ENCODE measurements at regions not wholly inside any gene's neighbourhood (a gene's known extent, or its start where the extent isn't known, plus 50 kb on each side); places are given as distances from the start of the nearest gene placed in this dataset.

DNA sequence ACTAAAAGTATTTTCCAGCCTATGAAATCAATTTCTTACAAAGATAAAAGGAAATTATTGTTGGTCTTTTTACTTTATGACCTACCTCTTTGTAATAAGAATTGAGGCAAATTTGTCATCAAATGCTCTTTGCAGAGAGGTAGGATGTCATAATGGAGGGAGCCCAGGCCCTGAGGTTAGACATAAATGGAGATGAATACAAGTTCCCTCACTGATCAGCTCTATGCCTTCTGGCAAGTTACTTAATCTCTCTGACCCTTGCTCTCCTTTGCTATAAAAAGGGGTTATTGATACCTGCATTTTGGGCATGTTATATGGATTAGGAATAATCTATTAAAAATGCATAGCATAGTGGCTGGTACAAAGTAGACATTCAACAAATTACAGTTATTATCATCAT lies 146.9 kb upstream of the KRR1 start:
- TF ChIP-seq POLR2AphosphoS5 (IDR thresholded peaks at IDR 0.05; ENCODE audit: low read depth, low read length) (no peak), TAF1 (IDR thresholded peaks at IDR 0.05; ENCODE audit: borderline replicate concordance, insufficient read depth, low read length) (no peak), FOXP2 (optimal IDR thresholded peaks at IDR 0.05; ENCODE audit: borderline replicate concordance, extremely low read depth, extremely low read length, insufficient read depth) (no peak), SIN3A (IDR thresholded peaks at IDR 0.05; ENCODE audit: borderline replicate concordance, insufficient read depth, low read length) (no peak)
- TF ChIP-seq, protein P1, sequence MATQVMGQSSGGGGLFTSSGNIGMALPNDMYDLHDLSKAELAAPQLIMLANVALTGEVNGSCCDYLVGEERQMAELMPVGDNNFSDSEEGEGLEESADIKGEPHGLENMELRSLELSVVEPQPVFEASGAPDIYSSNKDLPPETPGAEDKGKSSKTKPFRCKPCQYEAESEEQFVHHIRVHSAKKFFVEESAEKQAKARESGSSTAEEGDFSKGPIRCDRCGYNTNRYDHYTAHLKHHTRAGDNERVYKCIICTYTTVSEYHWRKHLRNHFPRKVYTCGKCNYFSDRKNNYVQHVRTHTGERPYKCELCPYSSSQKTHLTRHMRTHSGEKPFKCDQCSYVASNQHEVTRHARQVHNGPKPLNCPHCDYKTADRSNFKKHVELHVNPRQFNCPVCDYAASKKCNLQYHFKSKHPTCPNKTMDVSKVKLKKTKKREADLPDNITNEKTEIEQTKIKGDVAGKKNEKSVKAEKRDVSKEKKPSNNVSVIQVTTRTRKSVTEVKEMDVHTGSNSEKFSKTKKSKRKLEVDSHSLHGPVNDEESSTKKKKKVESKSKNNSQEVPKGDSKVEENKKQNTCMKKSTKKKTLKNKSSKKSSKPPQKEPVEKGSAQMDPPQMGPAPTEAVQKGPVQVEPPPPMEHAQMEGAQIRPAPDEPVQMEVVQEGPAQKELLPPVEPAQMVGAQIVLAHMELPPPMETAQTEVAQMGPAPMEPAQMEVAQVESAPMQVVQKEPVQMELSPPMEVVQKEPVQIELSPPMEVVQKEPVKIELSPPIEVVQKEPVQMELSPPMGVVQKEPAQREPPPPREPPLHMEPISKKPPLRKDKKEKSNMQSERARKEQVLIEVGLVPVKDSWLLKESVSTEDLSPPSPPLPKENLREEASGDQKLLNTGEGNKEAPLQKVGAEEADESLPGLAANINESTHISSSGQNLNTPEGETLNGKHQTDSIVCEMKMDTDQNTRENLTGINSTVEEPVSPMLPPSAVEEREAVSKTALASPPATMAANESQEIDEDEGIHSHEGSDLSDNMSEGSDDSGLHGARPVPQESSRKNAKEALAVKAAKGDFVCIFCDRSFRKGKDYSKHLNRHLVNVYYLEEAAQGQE (IDR thresholded peaks at IDR 0.05; ENCODE audit: insufficient read depth in 1 of 2, low read depth in 2 of 2, low read length in 2 of 2) = no peak

DNA sequence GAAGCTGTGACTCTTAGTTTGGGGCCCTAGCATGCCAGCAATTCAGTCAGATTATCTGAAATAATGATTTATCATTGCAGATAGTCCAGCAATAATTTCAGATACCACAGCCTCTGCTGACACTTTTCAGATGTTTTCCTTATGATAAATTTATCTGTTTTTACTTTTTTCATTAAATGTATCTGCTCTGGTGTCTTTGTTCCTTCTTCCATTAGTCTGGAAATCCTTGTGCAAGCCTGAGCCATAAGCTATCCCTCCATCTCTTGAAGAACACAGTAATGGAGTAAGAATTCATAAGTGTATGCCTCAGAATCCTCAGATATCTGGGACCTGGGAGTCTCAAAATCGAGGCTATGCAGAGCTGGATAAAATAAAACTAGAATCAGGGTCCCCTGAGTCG lies 146.4 kb upstream of the KRR1 start:
- TF ChIP-seq FOXP2 (optimal IDR thresholded peaks at IDR 0.05; ENCODE audit: borderline replicate concordance, extremely low read depth, extremely low read length, insufficient read depth) (no peak), POLR2AphosphoS5 (IDR thresholded peaks at IDR 0.05; ENCODE audit: low read depth, low read length) (no peak), SIN3A (IDR thresholded peaks at IDR 0.05; ENCODE audit: borderline replicate concordance, insufficient read depth, low read length) (no peak), TAF1 (IDR thresholded peaks at IDR 0.05; ENCODE audit: borderline replicate concordance, insufficient read depth, low read length) (no peak)
- TF ChIP-seq, protein P1 (IDR thresholded peaks at IDR 0.05; ENCODE audit: insufficient read depth in 1 of 2, low read depth in 2 of 2, low read length in 2 of 2) = no peak

DNA sequence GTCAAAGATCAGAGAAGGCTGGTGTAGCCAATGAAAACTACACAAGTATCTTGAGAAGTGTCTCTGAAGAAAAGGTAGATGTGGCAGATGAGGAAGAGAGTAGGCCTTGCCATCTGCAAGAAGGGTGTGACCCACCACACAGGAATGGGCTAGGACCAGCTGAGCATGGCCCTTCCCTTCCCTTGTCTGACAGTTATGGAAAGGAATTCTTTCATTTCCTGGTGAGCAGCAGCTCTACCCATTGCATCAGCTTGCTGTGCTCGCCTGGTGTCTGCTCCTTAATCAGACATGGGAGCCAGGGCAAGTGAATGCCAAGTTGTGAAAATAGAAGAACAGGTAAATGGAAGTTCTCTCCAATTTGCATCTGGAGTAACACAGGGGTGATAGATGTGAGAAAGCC lies 145.2 kb upstream of the KRR1 start:
- TF ChIP-seq SIN3A (IDR thresholded peaks at IDR 0.05; ENCODE audit: borderline replicate concordance, insufficient read depth, low read length) (no peak), POLR2AphosphoS5 (IDR thresholded peaks at IDR 0.05; ENCODE audit: low read depth, low read length) (no peak)

DNA sequence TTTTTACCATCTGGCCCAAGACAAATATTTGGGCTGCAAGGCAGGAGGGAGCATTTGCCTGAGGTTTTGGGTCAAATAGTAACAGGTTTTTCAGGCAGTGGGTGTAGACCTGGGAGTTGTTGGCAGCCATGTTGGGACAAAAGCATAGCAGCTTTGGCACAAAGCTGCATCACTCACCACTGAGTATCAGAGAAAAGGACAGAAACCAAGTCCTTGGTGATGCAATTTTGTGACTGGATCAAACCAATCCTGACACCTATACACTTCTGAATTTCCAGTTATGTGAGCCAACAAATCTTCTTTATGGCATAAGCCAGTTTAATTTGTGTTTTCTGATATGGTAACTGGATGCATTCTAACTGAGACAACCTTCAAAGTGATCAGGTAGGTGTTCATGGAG lies 144.8 kb upstream of the KRR1 start:
- TF ChIP-seq, protein P1 (IDR thresholded peaks at IDR 0.05; ENCODE audit: insufficient read depth in 1 of 2, low read depth in 2 of 2, low read length in 2 of 2) = no peak
- TF ChIP-seq POLR2AphosphoS5 (IDR thresholded peaks at IDR 0.05; ENCODE audit: low read depth, low read length) (no peak), TAF1 (IDR thresholded peaks at IDR 0.05; ENCODE audit: borderline replicate concordance, insufficient read depth, low read length) (no peak), FOXP2 (optimal IDR thresholded peaks at IDR 0.05; ENCODE audit: borderline replicate concordance, extremely low read depth, extremely low read length, insufficient read depth) (no peak)

DNA sequence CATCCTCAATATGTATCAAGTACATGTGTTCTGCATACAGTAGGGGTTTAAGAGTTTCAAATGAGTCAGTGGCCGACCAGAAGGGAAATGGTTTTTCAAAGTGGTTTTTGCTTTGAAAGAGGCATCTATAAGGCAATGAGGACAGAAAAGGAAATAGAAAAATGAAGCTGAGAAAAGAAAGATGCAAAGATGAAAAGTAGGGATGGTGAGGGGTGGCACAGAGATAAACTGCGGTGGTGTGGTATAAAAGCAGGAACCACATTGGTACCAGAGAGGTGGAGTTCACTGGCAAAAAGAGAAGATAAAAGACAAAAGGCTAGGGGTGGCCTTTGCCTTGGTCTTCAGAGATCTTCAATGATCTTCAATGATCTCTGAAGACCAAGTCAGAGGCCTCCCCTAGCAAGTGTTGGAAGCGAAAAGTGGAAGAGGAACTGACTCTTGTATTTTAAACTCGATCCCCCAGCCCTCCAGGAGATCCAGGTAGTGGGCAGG lies 144.0 kb upstream of the KRR1 start:
- TF ChIP-seq POLR2AphosphoS5 (IDR thresholded peaks at IDR 0.05; ENCODE audit: low read depth, low read length) = no peak
- TF ChIP-seq, protein P1 (IDR thresholded peaks at IDR 0.05; ENCODE audit: insufficient read depth in 1 of 2, low read depth in 2 of 2, low read length in 2 of 2) = no peak
- no peak for TF ChIP-seq SIN3A (IDR thresholded peaks at IDR 0.05; ENCODE audit: borderline replicate concordance, insufficient read depth, low read length)
- no peak for TF ChIP-seq TAF1 (IDR thresholded peaks at IDR 0.05; ENCODE audit: borderline replicate concordance, insufficient read depth, low read length)
- TF ChIP-seq FOXP2 (optimal IDR thresholded peaks at IDR 0.05; ENCODE audit: borderline replicate concordance, extremely low read depth, extremely low read length, insufficient read depth) = no peak

Measured in PFSK-1 (cell line).